Glutamatergic neuron (in vitro differentiated cells): ENCODE measurements at regions not wholly inside any gene's neighbourhood (a gene's known extent, or its start where the extent isn't known, plus 50 kb on each side); places are given as distances from the start of the nearest gene placed in this dataset.
"Not testable (repeated sequence)": the region's sequence is repeated elsewhere in the genome, so short reads cannot be mapped to it uniquely, and the experiment has no call there.

Source experiments
- DNase-seq: peaks from one replicate; pipeline ENCODE4 v3.0.0; 2022
- H3K27ac Mint-ChIP-seq: one replicate; pipeline ENCODE4 v1.8.0; 2020; ENCODE audit warnings: mild to moderate bottlenecking, mixed read lengths, inconsistent platforms; ENCODE audit not compliant: unreplicated experiment
- H3K27me3 Mint-ChIP-seq: one replicate; pipeline ENCODE4 v1.8.0; 2020; ENCODE audit warnings: mild to moderate bottlenecking, moderate library complexity, mixed read lengths, inconsistent platforms; ENCODE audit not compliant: unreplicated experiment
- H3K36me3 Mint-ChIP-seq: one replicate; pipeline ENCODE4 v1.8.0; 2020; ENCODE audit warnings: mild to moderate bottlenecking, mixed read lengths, inconsistent platforms; ENCODE audit not compliant: unreplicated experiment
- H3K4me1 Mint-ChIP-seq: one replicate; pipeline ENCODE4 v1.8.0; 2020; ENCODE audit warnings: mild to moderate bottlenecking, low read depth, mixed read lengths, inconsistent platforms; ENCODE audit not compliant: unreplicated experiment
- H3K4me3 Mint-ChIP-seq: one replicate; pipeline ENCODE4 v1.8.0; 2020; ENCODE audit warnings: mild to moderate bottlenecking, mixed read lengths, inconsistent platforms; ENCODE audit not compliant: unreplicated experiment
- H3K9me3 Mint-ChIP-seq: one replicate; pipeline ENCODE4 v1.8.0; 2020; ENCODE audit warnings: mild to moderate bottlenecking, moderate library complexity, mixed read lengths, inconsistent platforms; ENCODE audit not compliant: unreplicated experiment
- CTCF ChIP-seq: fragments of 200-600 bp; sonication (generic); IDR thresholded peaks from one replicate; pipeline ENCODE4 v1.5.0; 2021; ENCODE audit not compliant: partially characterized antibody, unreplicated experiment

GRCh38 chr12:114530417-114530816, 124.5 kb upstream of the TBX5 start:
- no peaks in the 10 kb centered on the region for H3K27me3 Mint-ChIP-seq
- no peaks in the 10 kb centered on the region for H3K4me1 Mint-ChIP-seq
- no peak for TF ChIP-seq CTCF
- H3K27ac Mint-ChIP-seq, result no peak overlapping the region
- H3K9me3 Mint-ChIP-seq, result no peaks in the 10 kb centered on the region
- no peak for DNase-seq
- no peak overlapping the region for H3K4me3 Mint-ChIP-seq
- H3K36me3 Mint-ChIP-seq, result no peaks in the 10 kb centered on the region

- H3K4me3 Mint-ChIP-seq, result no peak overlapping the region
- no peaks in the 10 kb centered on the region for H3K9me3 Mint-ChIP-seq
- H3K27me3 Mint-ChIP-seq, result no peaks in the 10 kb centered on the region
- TF ChIP-seq CTCF, result no peak
- H3K4me1 Mint-ChIP-seq, result no peaks in the 10 kb centered on the region
- H3K36me3 Mint-ChIP-seq, result no peaks in the 10 kb centered on the region
- no peak overlapping the region for H3K27ac Mint-ChIP-seq
- DNase-seq, result no peak
Measured at GRCh38 chr12:114529966-114530365, 124.0 kb upstream of the TBX5 start.

GRCh38 chr12:114528766-114529165, 122.8 kb upstream of the TBX5 start:
- no peak for DNase-seq
- Mint-ChIP-seq H3K4me3 (no peak overlapping the region), H3K27ac (no peak overlapping the region), H3K36me3 (no peaks in the 10 kb centered on the region), H3K27me3 (no peaks in the 10 kb centered on the region), H3K9me3 (no peaks in the 10 kb centered on the region), H3K4me1 (no peaks in the 10 kb centered on the region)
- TF ChIP-seq CTCF, result no peak

GRCh38 chr12:114521160-114521559, 115.2 kb upstream of the TBX5 start:
- not testable (repeated sequence) for H3K9me3 Mint-ChIP-seq, H3K27ac Mint-ChIP-seq, DNase-seq, H3K27me3 Mint-ChIP-seq, H3K4me1 Mint-ChIP-seq, H3K36me3 Mint-ChIP-seq, H3K4me3 Mint-ChIP-seq

- H3K9me3 Mint-ChIP-seq, result no peaks in the 10 kb centered on the region
- no peaks in the 10 kb centered on the region for H3K36me3 Mint-ChIP-seq
- no peak for DNase-seq
- no peak overlapping the region for H3K27ac Mint-ChIP-seq
- no peaks in the 10 kb centered on the region for H3K27me3 Mint-ChIP-seq
- no peak for TF ChIP-seq CTCF
- H3K4me3 Mint-ChIP-seq, result no peak overlapping the region
- no peaks in the 10 kb centered on the region for H3K4me1 Mint-ChIP-seq
Measured at GRCh38 chr12:114512351-114512750, 106.4 kb upstream of the TBX5 start.
